ENCODE measurements at regions not wholly inside any gene's neighbourhood (a gene's known extent, or its start where the extent isn't known, plus 50 kb on each side); places are given as distances from the start of the nearest gene placed in this dataset.
"Not testable (repeated sequence)": the region's sequence is repeated elsewhere in the genome, so short reads cannot be mapped to it uniquely, and the experiment has no call there.

- TF ChIP-seq TAF1 (IDR thresholded peaks at IDR 0.05; ENCODE audit: borderline replicate concordance, low read depth, low read length) (no peak), POLR2A (IDR thresholded peaks at IDR 0.05; ENCODE audit: low read depth, low read length) (no peak), POLR2AphosphoS5 (IDR thresholded peaks at IDR 0.05; ENCODE audit: low read depth, low read length) (no peak)
- no peak for FAIRE-seq
- no peak for DNase-seq (ENCODE audit: insufficient read length)
These were observed 179.5 kb upstream of the KLF6 start for GRCh38 chr10:3964516-3964915.

- DNase-seq (ENCODE audit: insufficient read length) (no peak), FAIRE-seq (no peak)
- TF ChIP-seq POLR2AphosphoS5 (IDR thresholded peaks at IDR 0.05; ENCODE audit: low read depth, low read length): no peak
- no peak for TF ChIP-seq TAF1 (IDR thresholded peaks at IDR 0.05; ENCODE audit: borderline replicate concordance, low read depth, low read length)
- TF ChIP-seq POLR2A (IDR thresholded peaks at IDR 0.05; ENCODE audit: low read depth, low read length): no peak
These were observed 178.2 kb upstream of the KLF6 start for GRCh38 chr10:3963191-3963673.

DNA sequence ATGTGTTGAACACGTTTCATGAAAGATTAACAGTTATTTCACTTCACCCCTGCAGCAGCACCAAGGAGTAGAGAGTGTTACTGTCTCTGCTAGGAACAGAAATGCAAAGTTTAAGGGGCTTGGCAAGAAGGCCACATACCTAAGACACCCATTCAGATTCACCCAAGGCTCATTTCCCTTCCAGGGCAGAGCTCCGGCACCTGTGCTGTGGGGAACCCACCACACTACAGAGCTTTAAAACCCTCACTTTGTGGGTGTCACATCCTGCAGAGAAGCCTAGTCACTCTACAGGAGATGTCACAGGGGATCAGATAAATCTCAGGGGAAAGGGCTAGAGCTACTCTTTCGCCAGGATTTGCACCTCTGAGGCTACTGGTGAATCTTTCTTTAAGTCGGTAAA is 176.1 kb upstream of the KLF6 start:
- TF ChIP-seq POLR2AphosphoS5 (IDR thresholded peaks at IDR 0.05; ENCODE audit: low read depth, low read length): no peak
- TF ChIP-seq TAF1 (IDR thresholded peaks at IDR 0.05; ENCODE audit: borderline replicate concordance, low read depth, low read length): no peak
- no peak for TF ChIP-seq POLR2A (IDR thresholded peaks at IDR 0.05; ENCODE audit: low read depth, low read length)
- FAIRE-seq (no peak), DNase-seq (ENCODE audit: insufficient read length) (no peak)

DNA sequence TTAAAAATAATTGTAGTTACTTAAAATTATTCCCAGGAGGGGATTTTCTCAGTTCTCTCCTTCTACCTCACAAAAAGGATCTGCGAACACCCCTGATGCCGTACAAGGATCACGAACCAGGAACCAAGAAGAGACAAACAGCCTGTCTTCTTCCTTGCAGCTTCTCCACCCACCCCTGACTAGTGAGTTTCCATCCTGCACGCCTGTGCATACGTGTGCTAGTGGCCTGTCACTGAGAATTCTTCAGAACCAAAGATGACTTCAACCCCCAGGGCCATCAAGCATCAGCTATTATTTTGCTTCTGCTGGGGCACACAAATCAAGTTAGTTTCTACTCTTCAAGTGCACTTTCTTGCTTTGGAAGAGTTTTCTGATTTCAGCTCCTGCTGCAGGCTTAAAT is 175.5 kb upstream of the KLF6 start:
- TF ChIP-seq POLR2AphosphoS5 (IDR thresholded peaks at IDR 0.05; ENCODE audit: low read depth, low read length): no peak
- TF ChIP-seq TAF1 (IDR thresholded peaks at IDR 0.05; ENCODE audit: borderline replicate concordance, low read depth, low read length): no peak
- no peak for TF ChIP-seq POLR2A (IDR thresholded peaks at IDR 0.05; ENCODE audit: low read depth, low read length)
- FAIRE-seq (no peak), DNase-seq (ENCODE audit: insufficient read length) (no peak)

DNA sequence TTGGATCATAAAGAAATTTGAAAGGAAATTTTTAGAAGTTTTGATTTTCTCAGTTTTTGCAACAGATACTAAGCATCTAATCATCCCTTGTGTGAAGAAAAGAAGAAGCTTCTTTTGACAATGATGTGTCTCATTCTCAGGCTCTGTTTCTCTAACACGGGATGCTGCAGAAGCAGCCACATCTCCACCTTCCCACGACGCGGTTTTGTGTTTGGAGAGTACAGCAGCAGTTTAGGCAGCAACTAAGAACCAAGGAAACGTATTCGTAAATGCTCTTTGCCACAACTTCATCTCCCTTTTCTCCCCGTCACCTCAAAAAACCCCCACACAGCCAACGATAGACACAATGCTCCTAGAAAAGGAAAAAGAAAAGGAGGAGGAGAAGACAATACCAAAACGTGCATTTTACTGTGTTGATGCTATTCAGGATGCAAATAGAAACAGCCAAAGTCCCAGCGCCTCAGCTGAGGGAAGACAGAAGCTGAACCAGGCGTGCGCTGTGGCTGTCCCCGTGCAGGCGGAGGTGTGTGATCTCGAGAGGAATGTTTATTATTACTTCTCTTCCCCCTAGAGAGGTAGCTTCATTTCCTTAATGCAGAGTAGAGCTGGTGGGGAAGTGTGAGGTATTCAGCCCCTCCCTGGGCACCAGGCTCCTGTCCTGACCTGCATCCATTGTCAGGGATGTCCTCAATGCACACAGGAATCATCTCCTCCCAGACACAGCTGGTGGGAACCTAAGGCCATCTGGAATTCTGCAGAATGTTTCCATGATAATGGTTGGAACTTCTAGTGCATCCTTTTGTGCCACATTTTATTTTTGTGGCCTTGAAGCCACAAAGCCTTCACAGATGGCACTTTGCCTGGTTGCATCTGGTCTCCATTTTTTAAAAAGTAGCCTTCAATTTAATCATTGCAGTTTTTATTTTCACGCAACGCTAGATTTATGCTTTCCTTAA is 174.6 kb upstream of the KLF6 start:
- no peak for TF ChIP-seq TAF1 (IDR thresholded peaks at IDR 0.05; ENCODE audit: borderline replicate concordance, low read depth, low read length)
- no peak for TF ChIP-seq POLR2A (IDR thresholded peaks at IDR 0.05; ENCODE audit: low read depth, low read length)
- TF ChIP-seq POLR2AphosphoS5 (IDR thresholded peaks at IDR 0.05; ENCODE audit: low read depth, low read length): no peak
- FAIRE-seq (peak; percentile 50), DNase-seq (ENCODE audit: insufficient read length) (no peak)

GRCh38 chr10:3958472-3958996 is 173.5 kb upstream of the KLF6 start:
- no peak for DNase-seq (ENCODE audit: insufficient read length)
- FAIRE-seq: no peak
- TF ChIP-seq POLR2A (IDR thresholded peaks at IDR 0.05; ENCODE audit: low read depth, low read length) (no peak), TAF1 (IDR thresholded peaks at IDR 0.05; ENCODE audit: borderline replicate concordance, low read depth, low read length) (no peak), POLR2AphosphoS5 (IDR thresholded peaks at IDR 0.05; ENCODE audit: low read depth, low read length) (no peak)

GRCh38 chr10:3955955-3956617 is 171.1 kb upstream of the KLF6 start:
- FAIRE-seq (no peak), DNase-seq (ENCODE audit: insufficient read length) (no peak)
- TF ChIP-seq TAF1 (IDR thresholded peaks at IDR 0.05; ENCODE audit: borderline replicate concordance, low read depth, low read length): no peak
- no peak for TF ChIP-seq POLR2AphosphoS5 (IDR thresholded peaks at IDR 0.05; ENCODE audit: low read depth, low read length)
- TF ChIP-seq POLR2A (IDR thresholded peaks at IDR 0.05; ENCODE audit: low read depth, low read length): no peak

DNA sequence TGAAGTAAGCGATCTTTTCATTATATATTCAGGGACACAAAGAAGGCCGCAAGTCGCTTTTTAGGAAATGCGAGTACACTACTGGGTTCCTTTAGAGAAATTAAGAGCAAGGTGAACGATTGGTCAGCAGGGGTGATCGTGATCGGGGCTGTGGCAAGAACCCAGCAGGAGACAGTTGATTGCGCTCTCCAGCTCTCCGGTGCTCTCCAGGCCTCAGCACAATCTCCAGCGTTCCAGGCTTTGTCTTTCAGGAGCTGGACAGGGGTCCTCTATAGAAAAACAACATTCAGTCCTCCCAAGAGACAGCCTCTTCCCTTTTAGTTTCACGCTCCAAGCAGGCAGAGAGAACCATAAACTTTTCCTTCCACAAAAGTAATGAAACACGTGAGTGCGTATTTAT is 170.5 kb upstream of the KLF6 start:
- DNase-seq (ENCODE audit: insufficient read length): no peak
- no peak for FAIRE-seq
- TF ChIP-seq POLR2A (IDR thresholded peaks at IDR 0.05; ENCODE audit: low read depth, low read length) (no peak), POLR2AphosphoS5 (IDR thresholded peaks at IDR 0.05; ENCODE audit: low read depth, low read length) (no peak), TAF1 (IDR thresholded peaks at IDR 0.05; ENCODE audit: borderline replicate concordance, low read depth, low read length) (no peak)

- no peak for FAIRE-seq
- TF ChIP-seq POLR2A (IDR thresholded peaks at IDR 0.05; ENCODE audit: low read depth, low read length): no peak
- TF ChIP-seq TAF1 (IDR thresholded peaks at IDR 0.05; ENCODE audit: borderline replicate concordance, low read depth, low read length): no peak
- TF ChIP-seq POLR2AphosphoS5 (IDR thresholded peaks at IDR 0.05; ENCODE audit: low read depth, low read length): no peak
These were observed 169.6 kb upstream of the KLF6 start for GRCh38 chr10:3954615-3955014.

GRCh38 chr10:3954007-3954406 is 169.0 kb upstream of the KLF6 start:
- FAIRE-seq; DNase-seq (ENCODE audit: insufficient read length): not testable (repeated sequence)

More at GRCh38 chr10:3954615-3955014, 169.6 kb upstream of the KLF6 start:
- no peak for DNase-seq (ENCODE audit: insufficient read length)

- TF ChIP-seq POLR2AphosphoS5 (IDR thresholded peaks at IDR 0.05; ENCODE audit: low read depth, low read length): no peak
- no peak for TF ChIP-seq POLR2A (IDR thresholded peaks at IDR 0.05; ENCODE audit: low read depth, low read length)
- TF ChIP-seq TAF1 (IDR thresholded peaks at IDR 0.05; ENCODE audit: borderline replicate concordance, low read depth, low read length): no peak
- FAIRE-seq (no peak), DNase-seq (ENCODE audit: insufficient read length) (no peak)
These were observed 167.0 kb upstream of the KLF6 start for GRCh38 chr10:3951993-3952392.

Measured in GM12892 (cell line).